ENCODE measurements at regions not wholly inside any gene's neighbourhood (a gene's known extent, or its start where the extent isn't known, plus 50 kb on each side); places are given as distances from the start of the nearest gene placed in this dataset.

DNA sequence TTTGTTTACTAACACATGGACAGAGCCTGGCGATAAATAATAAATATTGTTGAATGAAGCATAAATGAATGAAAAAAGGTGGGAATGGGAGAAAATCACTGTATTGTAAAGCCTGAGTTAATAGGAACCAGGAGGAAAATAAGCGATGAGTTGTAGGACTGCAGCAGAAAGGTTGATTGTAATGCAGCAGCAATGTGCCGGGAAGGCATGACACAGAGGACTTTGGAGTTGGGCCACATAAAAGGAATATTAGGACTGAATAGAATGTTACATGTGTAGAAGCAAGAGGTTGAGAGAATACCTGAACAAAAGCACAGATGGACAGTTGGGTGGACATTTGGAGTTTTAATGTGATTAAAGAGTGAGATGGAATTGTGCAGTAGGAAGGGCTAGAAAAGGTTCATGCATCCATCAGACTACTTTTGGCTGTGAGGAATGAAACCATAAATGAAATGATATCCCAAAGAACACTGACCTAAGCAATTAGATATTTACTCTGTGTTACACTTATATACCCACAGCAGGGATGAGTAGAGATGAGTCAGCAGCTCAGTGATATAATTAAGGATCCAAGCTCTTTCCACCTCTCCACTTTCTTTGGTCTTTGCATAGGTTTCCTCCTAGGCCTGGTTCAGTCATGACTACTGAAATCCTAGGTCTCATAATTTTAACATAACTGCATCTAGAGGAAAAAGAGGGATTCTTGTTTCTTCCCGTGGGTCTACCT lies 55.4 kb downstream of the CCER1 start:
- DNase-seq (no peak), ATAC-seq (no peak)

DNA sequence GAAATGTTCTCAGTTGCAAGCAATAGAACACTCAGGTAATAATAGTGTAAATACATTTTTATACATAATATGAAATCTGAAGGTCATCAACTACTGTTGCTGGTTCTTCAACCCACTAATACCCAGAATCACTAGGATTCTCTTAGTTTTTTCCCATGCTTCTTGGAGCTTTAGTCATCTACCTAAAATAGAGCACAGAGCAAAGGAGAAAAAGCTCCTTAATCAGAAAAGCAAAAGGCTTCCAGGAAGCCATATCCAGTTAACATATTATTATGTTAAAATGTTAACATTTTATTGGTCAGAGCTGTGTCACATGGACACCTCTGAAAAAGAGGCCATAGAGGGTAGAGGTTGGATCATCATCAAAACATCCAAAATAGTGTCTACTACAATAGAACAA lies 57.0 kb downstream of the CCER1 start:
- no peak for ATAC-seq
- DNase-seq: no peak

DNA sequence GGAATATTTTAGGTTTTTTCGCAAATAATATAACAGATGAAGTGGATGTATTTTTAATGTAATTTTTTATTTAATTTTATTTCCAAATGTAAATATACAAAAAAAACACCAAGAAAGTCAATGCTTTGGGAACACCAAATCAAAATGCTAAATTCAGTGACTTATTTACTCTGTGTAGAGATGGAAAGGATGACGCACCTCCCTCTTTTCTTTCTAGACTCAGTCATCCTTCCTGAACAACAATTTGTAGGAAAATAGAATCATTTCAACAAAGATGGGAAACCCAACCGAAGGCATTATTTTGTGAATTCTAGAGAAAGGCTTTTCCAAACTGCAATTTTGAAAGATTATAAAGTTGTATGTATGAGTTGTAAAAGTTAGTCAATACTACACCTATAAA lies 57.7 kb downstream of the CCER1 start:
- DNase-seq (no peak), ATAC-seq (no peak)

- DNase-seq: no peak
- no peak for ATAC-seq
These were observed 58.2 kb downstream of the CCER1 start for GRCh38 chr12:90896821-90897220.

GRCh38 chr12:90896164-90896563 lies 58.8 kb downstream of the CCER1 start:
- DNase-seq (no peak), ATAC-seq (no peak)

DNA sequence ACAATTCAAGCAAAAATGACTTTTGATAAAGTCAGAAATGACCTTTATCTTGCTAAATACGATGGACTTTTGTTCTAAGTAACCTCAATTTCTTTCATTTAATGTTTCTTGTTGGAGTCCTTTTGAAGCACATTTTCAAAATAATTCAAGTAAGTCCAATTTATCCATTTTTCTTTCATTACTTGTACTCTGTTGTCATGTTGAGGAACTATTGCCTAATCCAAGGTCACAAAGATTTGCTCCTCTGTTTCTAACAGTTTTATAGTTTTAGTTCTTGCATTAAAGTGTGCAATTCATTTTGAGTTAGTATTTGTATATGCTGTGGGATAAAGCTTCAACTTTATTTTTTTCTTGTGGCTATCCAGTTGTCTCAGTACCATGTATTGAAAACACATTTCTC lies 66.7 kb downstream of the CCER1 start:
- DNase-seq: no peak
- ATAC-seq: no peak

DNA sequence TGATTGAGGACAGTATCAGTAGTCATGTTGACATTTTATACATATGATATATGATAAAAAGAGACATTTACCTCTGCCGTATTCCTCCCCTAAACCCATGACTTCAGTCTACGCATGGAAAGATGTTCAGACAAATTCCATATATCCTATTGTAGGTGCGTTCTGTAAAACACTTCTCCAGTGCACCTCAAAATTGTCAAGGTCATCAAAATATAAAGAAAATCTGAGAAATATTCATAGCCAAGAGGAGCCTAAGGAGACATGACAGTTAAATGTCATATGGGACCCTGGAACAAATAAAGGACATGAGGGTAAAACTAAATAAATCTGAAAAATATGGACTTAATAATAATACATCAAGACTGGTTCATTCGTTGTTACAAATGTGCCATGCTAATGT lies 71.5 kb downstream of the CCER1 start:
- no peak for ATAC-seq

DNA sequence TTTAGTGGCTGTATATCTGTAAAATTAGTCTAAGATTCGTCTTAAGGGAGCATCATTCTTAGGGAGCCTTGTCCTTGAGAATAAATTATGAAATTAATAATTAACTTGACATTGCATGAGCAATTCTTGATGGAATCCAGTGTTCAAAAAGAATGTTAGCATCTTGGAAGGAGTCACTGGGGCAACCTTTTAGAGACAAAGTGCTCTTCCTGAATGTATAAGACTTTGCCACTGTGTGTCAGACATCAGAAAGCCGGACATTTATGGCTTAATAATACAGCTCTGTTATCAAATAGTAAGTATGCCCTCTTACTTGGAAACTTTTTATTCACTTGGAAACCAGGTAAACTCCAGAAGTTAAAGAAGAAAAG lies 83.3 kb downstream of the CCER1 start:
- no peak for ATAC-seq
- no peak for DNase-seq

More for the DNA sequence above, 71.5 kb downstream of the CCER1 start:
- no peak for DNase-seq

DNA sequence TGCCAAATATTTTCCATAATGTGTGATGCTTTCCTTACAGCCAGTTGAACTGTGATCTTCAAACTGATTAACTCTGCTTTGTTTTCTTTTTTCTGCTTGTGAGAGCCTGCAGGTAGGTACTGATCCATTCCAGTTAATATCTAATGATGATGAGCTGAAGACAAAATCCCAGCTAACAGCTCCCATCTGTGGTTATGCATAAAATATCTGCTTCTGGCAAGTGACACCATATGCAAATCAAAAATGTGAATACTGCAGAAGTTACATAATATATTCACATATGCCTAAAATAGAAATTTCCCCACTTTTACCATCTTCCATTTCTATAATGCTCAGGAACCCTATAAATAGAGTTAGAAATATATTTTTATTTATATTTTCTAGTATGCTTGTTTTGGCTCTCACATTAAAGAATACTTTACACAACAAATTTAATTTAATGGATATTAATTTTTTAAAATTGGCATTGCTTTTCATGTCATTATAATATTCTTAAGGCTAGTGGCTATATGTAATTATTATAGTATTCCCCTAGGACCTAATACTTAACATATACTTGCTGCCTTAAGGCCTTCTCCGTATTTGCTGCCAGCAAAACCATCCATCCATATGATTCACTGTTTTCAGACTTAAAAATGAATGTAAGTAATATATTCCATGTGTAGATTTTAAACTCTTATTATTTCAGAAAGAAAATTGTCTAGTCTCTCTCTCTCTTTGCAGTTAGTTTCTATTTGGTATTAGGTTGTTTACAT lies 83.8 kb downstream of the CCER1 start:
- DNase-seq (no peak), ATAC-seq (no peak)

DNA sequence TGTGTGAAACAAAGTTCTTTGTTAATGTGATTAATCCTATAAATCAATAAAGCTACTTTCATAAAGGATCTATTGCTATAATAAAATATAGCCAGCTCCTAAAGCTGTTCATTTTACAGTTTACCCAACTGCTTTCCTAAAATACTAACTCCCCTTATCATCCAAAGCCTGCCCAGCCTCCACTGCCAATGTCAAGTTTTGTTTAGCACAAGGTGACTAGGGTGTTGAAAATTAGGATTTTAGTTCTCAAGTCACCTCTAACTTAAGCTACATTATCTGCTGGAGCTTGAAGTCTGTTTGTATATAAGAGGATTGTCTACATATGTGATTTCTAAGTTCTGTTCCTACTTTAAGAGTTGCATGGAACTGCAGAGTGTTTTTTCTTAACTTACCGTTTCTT lies 86.3 kb downstream of the CCER1 start:
- DNase-seq (no peak), ATAC-seq (no peak)

DNA sequence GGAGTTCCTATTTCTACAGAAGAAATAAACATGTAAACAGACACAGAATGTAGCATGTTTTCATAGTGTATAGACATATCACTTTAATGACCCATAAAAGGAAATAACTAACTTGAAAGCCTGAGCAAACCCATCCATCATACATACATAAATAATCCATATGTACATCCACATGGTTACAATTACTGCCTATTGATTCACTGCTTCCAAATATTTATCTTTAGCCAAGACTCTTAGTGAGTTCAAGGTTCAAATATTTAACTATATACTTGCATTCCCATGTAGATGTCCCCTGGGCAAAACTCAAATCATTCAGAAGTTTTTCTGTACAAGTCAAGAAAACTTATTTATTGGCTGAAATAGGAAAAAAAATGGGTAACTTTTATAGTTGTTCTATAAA lies 95.4 kb downstream of the CCER1 start:
- no peak for DNase-seq
- ATAC-seq: no peak

DNA sequence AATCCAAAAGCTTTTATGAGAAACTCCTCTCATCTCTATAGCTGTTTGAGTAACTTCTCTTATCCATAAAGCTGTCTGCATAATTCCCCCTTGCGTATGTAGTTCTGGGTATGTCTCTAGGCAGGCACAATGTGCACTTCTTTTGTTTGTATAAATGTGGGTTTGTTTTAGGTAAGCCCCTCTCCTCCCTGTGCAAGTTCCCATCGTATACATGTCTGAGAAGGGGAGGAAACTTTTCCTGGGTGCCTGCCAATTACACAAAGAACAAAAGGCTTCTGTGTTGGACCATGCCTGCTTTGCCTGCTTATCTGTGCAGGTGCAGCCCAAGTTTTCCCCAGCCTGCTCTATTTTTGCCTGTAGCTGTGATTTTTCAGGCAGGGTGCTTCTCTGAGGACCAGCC lies 96.7 kb downstream of the CCER1 start:
- no peak for ATAC-seq
- no peak for DNase-seq

DNA sequence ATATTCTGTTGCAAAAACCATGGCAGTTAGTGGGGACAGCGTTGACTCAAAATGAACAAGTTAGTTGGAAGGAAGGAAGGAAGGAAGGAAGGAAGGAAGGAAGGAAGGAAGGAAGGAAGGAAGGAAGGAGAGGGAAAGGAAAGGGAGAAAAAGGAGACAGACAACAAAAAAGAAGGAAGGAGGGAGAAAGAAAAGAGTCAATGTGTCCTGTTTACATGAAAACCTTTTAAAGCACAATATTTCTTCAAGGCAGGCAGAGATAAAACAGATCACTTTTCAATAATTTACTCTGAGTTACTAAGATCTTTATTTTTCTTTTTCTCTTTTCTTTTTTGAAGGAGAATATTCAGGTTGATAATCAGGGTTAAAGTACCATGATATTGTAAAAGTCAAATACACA lies 99.4 kb downstream of the CCER1 start:
- ATAC-seq (no peak), DNase-seq (no peak)

DNA sequence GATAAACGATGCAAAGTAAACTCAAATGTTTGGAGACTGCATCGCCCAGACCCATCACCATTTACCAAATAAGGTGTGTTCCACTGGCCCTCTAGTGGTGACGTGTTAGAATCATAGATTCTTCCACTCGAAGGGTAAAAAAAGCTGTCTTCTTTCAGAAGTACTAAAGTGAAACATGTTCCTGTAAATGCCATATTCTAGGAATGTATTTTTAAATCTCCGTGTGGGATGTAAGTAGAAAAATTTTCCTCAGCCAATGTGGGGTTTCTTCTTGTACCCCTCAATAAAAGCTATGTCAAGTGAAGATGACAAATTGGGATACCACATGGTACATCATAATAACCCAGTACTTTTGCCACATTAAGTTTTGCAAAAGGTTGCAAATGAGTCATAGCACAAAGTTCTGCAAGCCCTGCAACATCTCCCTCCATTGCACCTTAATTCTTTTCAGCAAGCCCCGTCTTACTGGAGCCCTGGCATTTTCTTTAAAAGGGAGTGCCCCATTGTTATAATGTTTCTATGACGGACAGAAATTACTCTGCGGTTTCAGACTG lies 100.8 kb downstream of the CCER1 start:
- ATAC-seq: peak; percentile 57

DNA sequence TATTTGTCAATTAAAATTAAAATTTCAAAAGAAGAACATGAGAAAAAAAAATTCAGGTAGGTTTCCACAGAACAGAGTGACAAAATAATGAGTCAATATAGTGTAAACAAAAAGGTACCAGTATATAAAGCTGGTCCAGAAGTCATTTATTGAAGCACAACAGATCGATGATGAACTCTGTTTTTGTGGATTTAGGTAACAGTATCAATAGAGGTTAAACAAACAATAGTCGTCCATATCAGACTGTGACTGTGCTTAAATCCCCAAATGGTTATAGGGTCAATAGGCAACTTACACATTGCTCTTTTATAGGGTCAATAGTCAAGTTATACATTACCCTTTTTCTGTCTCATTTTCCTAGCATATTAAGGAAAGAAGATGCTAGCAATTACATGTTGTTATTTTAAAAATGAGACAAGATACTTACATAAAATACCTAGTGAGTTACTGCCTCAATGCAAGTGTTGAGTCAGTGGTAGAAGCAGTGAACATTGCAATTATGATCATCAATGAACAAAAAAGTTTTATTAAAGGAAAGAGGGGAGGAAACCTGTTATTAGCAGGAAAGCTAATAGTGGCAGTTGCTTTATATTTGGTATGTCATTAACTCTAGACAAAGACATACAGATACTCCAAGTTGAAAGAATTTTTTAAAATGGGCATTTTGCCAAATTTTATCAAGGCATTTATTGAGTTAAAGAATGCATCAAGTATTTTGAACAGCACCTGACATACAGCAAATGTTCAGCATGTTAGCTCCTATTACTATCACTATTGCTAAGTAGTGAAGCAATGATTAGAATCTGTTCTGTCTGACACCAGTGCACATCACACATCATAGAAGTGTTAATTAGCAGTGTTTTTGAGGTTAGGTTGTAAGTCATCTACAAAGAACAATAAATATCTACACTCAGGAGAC lies 102.9 kb downstream of the CCER1 start:
- no peak for DNase-seq

More for the DNA sequence above, 100.8 kb downstream of the CCER1 start:
- DNase-seq: no peak

DNA sequence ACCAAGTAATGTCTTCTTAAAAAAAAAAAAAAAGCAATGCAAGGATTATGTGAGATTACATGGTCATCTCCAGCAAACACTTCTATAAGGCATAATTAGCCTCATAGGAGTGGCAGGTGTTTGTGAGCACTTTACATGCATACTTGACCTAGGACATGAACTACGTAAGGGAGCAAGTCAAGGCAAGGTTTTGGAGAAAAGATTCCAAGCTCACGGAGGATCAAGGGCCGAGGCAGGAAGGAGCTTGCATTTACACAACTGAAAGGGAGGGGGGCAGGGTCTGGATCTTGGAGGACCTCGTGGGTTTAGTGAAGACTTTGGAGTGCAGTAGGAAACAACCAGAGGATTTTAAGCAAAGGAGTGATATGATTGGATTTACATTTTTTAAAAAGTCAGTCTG lies 112.5 kb downstream of the CCER1 start:
- DNase-seq: no peak
- no peak for ATAC-seq

More for the DNA sequence above, 102.9 kb downstream of the CCER1 start:
- no peak for ATAC-seq

- ATAC-seq: no peak
- no peak for DNase-seq
These were observed 113.6 kb downstream of the CCER1 start for GRCh38 chr12:90841336-90841735.

GRCh38 chr12:90839346-90839745 lies 115.6 kb downstream of the CCER1 start:
- DNase-seq (no peak), ATAC-seq (no peak)

- DNase-seq: no peak
- no peak for ATAC-seq
These were observed 118.3 kb downstream of the CCER1 start for GRCh38 chr12:90836689-90837088.

- no peak for ATAC-seq
- DNase-seq: no peak
These were observed 121.7 kb downstream of the CCER1 start for GRCh38 chr12:90833228-90833627.

GRCh38 chr12:90832427-90832826 lies 122.5 kb downstream of the CCER1 start:
- ATAC-seq (no peak), DNase-seq (no peak)

DNA sequence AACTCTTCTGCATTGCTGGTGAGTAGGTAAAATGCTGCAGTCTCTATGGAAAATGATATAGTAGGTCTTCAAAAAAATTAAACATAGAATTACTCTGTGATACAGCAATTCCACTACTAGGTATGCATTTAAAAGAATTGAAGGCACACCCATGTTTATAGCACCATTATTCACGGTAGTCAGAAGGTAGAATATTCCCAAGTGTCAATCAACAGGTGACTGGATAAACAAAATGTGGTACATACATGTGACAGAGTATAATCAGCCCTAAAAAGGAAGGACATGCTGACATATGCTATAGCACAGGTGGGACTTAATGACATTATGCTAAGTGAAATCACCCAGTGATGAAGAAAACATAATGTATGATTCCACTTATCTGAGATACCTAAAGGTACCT lies 123.3 kb downstream of the CCER1 start:
- DNase-seq (no peak), ATAC-seq (no peak)

DNA sequence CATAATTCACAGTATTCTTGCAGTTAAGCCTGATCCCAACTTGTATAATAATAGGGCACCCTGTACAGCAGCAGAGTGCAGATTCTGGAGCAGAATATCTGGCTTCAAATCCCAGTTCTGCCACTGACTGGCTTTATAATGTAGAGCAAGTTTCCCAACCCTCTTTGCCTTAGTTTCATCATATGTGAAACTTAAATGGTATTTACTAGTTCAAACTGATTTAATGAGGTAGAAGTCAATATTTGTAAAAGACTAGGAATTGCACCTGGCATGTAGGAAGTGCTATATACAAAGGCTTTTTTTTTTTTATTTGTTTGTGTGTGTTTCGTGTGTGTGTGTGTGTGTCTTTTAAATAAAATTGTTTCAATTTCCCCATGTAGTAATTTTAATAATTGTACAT lies 125.9 kb downstream of the CCER1 start:
- DNase-seq (no peak), ATAC-seq (no peak)
